IMR-90 (cell line): ENCODE measurements at regions not wholly inside any gene's neighbourhood (a gene's known extent, or its start where the extent isn't known, plus 50 kb on each side); places are given as distances from the start of the nearest gene placed in this dataset.

Experiments
- ATAC-seq: fragments of 200-7000 bp; cut with Tn5 transposase; 2 replicates; pipeline ENCODE4 v1.9.1; 2020; ENCODE audit warnings: low read depth, mild to moderate bottlenecking, moderate library complexity
- BruUV-seq: library from RNA; stranded (reverse); fragments of 400-500 nt; replicated peaks from 2 replicates; lab custom pipeline; 2021; lab: Mats Ljungman, UMichigan
- CTCF ChIA-PET: fragments of 300-600 bp; formaldehyde crosslinking; extraction: SDS; loops from one replicate; lab custom pipeline; 2021; ENCODE audit warnings: antibody characterized with exemption; lab: Yijun Ruan, JAX
- POLR2A ChIA-PET: fragments of 300-600 bp; sonication (Branson Sonifier 250); formaldehyde crosslinking; loops from one replicate; lab custom pipeline; 2022; ENCODE audit warnings: antibody characterized with exemption; ENCODE audit not compliant: unreplicated experiment; lab: Charles Lee
- DNase-seq: peaks from one replicate; pipeline ENCODE4 v3.0.0; 2013
- H2AFZ ChIP-seq: replicated peaks from 2 replicates; pipeline ENCODE3; 2013; ENCODE audit warnings: low read length, mild to moderate bottlenecking; ENCODE audit not compliant: poor library complexity
- H2AK5ac ChIP-seq: 2 replicates; pipeline ENCODE4 v1.6.1; 2013; ENCODE audit warnings: low read depth, low read length, inconsistent platforms
- H2AK9ac ChIP-seq: replicated peaks from 2 replicates; pipeline ENCODE3; 2013; ENCODE audit warnings: mild to moderate bottlenecking, low read depth, low read length, moderate library complexity; ENCODE audit not compliant: poor library complexity
- H2BK120ac ChIP-seq: 2 replicates; pipeline ENCODE4 v1.6.1; 2013; ENCODE audit warnings: low read depth, low read length, inconsistent platforms
- H2BK15ac ChIP-seq: 3 replicates; pipeline ENCODE4 v1.6.1; 2013; ENCODE audit warnings: low read depth, low read length, inconsistent platforms
- H2BK20ac ChIP-seq: 2 replicates; pipeline ENCODE4 v1.6.1; 2013; ENCODE audit warnings: low read depth, mild to moderate bottlenecking, inconsistent platforms, low read length, moderate library complexity
- H2BK5ac ChIP-seq: 2 replicates; pipeline ENCODE4 v1.6.1; 2013; ENCODE audit warnings: mild to moderate bottlenecking, low read depth, low read length, inconsistent platforms; ENCODE audit not compliant: poor library complexity, severe bottlenecking
- H3K14ac ChIP-seq: replicated peaks from 2 replicates; pipeline ENCODE4 v1.6.1; 2013; ENCODE audit warnings: low read depth, low read length, inconsistent platforms
- H3K18ac ChIP-seq: 2 replicates; pipeline ENCODE4 v1.6.1; 2013; ENCODE audit warnings: low read depth, low read length, control low read depth
- H3K23ac ChIP-seq: 2 replicates; pipeline ENCODE4 v1.6.1; 2013; ENCODE audit warnings: low read depth, low read length, inconsistent platforms
- H3K27ac ChIP-seq: 2 replicates; pipeline ENCODE4 v1.5.1; 2013; ENCODE audit warnings: mild to moderate bottlenecking, control low read depth, low read length; ENCODE audit not compliant: insufficient read depth
- H3K27me3 ChIP-seq: 2 replicates; pipeline ENCODE4 v1.6.1; 2013; ENCODE audit warnings: low read length; ENCODE audit not compliant: control insufficient read depth, insufficient read depth
- H3K36me3 ChIP-seq: 2 replicates; pipeline ENCODE4 v1.6.1; 2013; ENCODE audit warnings: low read length, mixed read lengths; ENCODE audit not compliant: control insufficient read depth, insufficient read depth
- H3K4ac ChIP-seq: 2 replicates; pipeline ENCODE4 v1.6.1; 2013; ENCODE audit warnings: low read depth, low read length, inconsistent platforms
- H3K4me1 ChIP-seq: 2 replicates; pipeline ENCODE4 v1.6.1; 2013; ENCODE audit warnings: low read length, mixed read lengths; ENCODE audit not compliant: control insufficient read depth, insufficient read depth
- H3K4me2 ChIP-seq: 2 replicates; pipeline ENCODE4 v1.6.1; 2013; ENCODE audit warnings: low read depth, mild to moderate bottlenecking, control low read depth, low read length, moderate library complexity
- H3K4me3 ChIP-seq: 2 replicates; pipeline ENCODE4 v1.5.1; 2013; ENCODE audit warnings: low read depth, mild to moderate bottlenecking, control low read depth, low read length, moderate library complexity; ENCODE audit not compliant: insufficient read depth
- H3K56ac ChIP-seq: 2 replicates; pipeline ENCODE4 v1.6.1; 2013; ENCODE audit warnings: low read length, inconsistent platforms; ENCODE audit not compliant: insufficient read depth; ENCODE audit errors: extremely low read depth
- H3K79me1 ChIP-seq, 2 experiments: 2 replicates each; pipeline ENCODE4 v1.6.1; 2013; ENCODE audit warnings: low read length in 2 of 2, inconsistent platforms in 1 of 2, low read depth in 1 of 2
- H3K9ac ChIP-seq: 2 replicates; pipeline ENCODE4 v1.6.1; 2013; ENCODE audit warnings: low read depth, low read length, control low read depth
- H3K9me1 ChIP-seq: 2 replicates; pipeline ENCODE4 v1.6.1; 2013; ENCODE audit warnings: low read length, inconsistent platforms; ENCODE audit not compliant: insufficient read depth
- H3K9me3 ChIP-seq: 2 replicates; pipeline ENCODE4 v1.6.1; 2013; ENCODE audit warnings: low read length; ENCODE audit not compliant: control insufficient read depth, insufficient read depth
- H4K20me1 ChIP-seq: 2 replicates; pipeline ENCODE4 v1.6.1; 2013; ENCODE audit warnings: low read length, inconsistent platforms; ENCODE audit not compliant: insufficient read depth
- H4K5ac ChIP-seq: 2 replicates; pipeline ENCODE4 v1.6.1; 2013; ENCODE audit warnings: mild to moderate bottlenecking, low read depth, low read length, control low read depth
- H4K8ac ChIP-seq, 2 experiments: 2 replicates each; pipeline ENCODE4 v1.6.1; 2013; ENCODE audit warnings: low read depth in 2 of 2, low read length in 2 of 2, control low read depth in 1 of 2, inconsistent platforms in 1 of 2
- H4K91ac ChIP-seq: 2 replicates; pipeline ENCODE4 v1.6.1; 2013; ENCODE audit warnings: low read depth, low read length, inconsistent platforms; ENCODE audit not compliant: insufficient read depth
- CEBPB ChIP-seq: IDR thresholded peaks from 2 replicates; pipeline ENCODE4 v1.6.1; 2012; ENCODE audit warnings: low read depth, low read length, improper control_type of control experiment
- MAFK ChIP-seq: IDR thresholded peaks from 2 replicates; pipeline ENCODE4 v1.6.1; 2012; ENCODE audit warnings: low read depth, low read length, improper control_type of control experiment
- WGBS, 2 experiments: methylation state at CpG; one replicate each; pipeline versions ENCODE4 v1.1.5 to v1.1.7; 2013; ENCODE audit warnings: missing lambda C conversion rate in 2 of 2; ENCODE audit not compliant: insufficient read length in 1 of 2; ENCODE audit errors: extremely low coverage in 2 of 2; 5-methylcytosine and 5-hydroxymethylcytosine counted together
- dilution Hi-C: fragments of 300-500 bp; cut with HindIII; formaldehyde crosslinking; loops from one replicate; pipeline ENCODE4 v1.14.3; 2018; ENCODE audit warnings: low sequenced_read_pairs; ENCODE audit not compliant: unreplicated experiment
- in situ Hi-C: fragments of 300-500 bp; cut with MboI; formaldehyde crosslinking; loops from 3 replicates; pipeline ENCODE4 v1.14.3; 2019; ENCODE audit warnings: low sequenced_read_pairs, inconsistent platforms, mixed read lengths
- intact Hi-C: fragments of 100-400 bp; cut with micrococcal nuclease; formaldehyde crosslinking; loops from 2 replicates; pipeline ENCODE4 v1.10.0; 2022

GRCh38 chr3:106183762-106184391 is 315.1 kb upstream of the CBLB start:
- Histone ChIP-seq H4K20me1 (no peaks in the 10 kb centered on the region), H3K9me1 (no peaks in the 10 kb centered on the region), H4K91ac (no peak overlapping the region), H3K27ac (no peak overlapping the region), H3K4ac (no peak overlapping the region), H2AFZ (no peak overlapping the region), H3K18ac (no peak overlapping the region), H3K4me3 (no peak overlapping the region), H3K14ac (no peak overlapping the region), H2AK9ac (no peak overlapping the region), H2BK20ac (no peak overlapping the region), H4K5ac (no peak overlapping the region), H3K23ac (no peak overlapping the region), H3K27me3 (no peaks in the 10 kb centered on the region), H3K79me1 (no peaks in the 10 kb centered on the region), H3K4me2 (no peak overlapping the region), H3K9me3 (no peaks in the 10 kb centered on the region), H2AK5ac (no peak overlapping the region), H3K4me1 (no peaks in the 10 kb centered on the region), H3K36me3 (no peaks in the 10 kb centered on the region), H2BK15ac (no peak overlapping the region), H3K56ac (no peak overlapping the region), H3K9ac (no peak overlapping the region), H2BK120ac (no peak overlapping the region), H2BK5ac (no peak overlapping the region), H4K8ac (no peak overlapping the region)
- no peak for ATAC-seq
- no TSS peak for BruUV-seq
- in situ Hi-C loops (no loop called here), dilution Hi-C loops (no loop called here), intact Hi-C loops (no loop called here)
- peak; percentile 87 for DNase-seq
- peak; percentile 84 for TF ChIP-seq CEBPB
- TF ChIP-seq MAFK = no peak
- ChIA-PET CTCF (interaction anchor here (0.6 kb wide), 1 partner anchor 19 kb away, joined by 3 read pairs; no protein-coding TSS in a partner anchor), POLR2A (no interaction called here)
- WGBS, 2 experiments = 80% methylated on average over 1 of the region's 1 CpG; no CpG with 5 or more reads in 1 of the 2 experiments
